Inflammatory macrophage treated with lipopolysaccharide for 1 hour (primary cell): ENCODE measurements at regions not wholly inside any gene's neighbourhood (a gene's known extent, or its start where the extent isn't known, plus 50 kb on each side); places are given as distances from the start of the nearest gene placed in this dataset.
"Not testable (repeated sequence)": the region's sequence is repeated elsewhere in the genome, so short reads cannot be mapped to it uniquely, and the experiment has no call there.

ENCODE experiments used
- DNase-seq, 2 donors: peaks; one replicate each; pipeline ENCODE4 v3.0.0-alpha.2; 2020 to 2022

DNA sequence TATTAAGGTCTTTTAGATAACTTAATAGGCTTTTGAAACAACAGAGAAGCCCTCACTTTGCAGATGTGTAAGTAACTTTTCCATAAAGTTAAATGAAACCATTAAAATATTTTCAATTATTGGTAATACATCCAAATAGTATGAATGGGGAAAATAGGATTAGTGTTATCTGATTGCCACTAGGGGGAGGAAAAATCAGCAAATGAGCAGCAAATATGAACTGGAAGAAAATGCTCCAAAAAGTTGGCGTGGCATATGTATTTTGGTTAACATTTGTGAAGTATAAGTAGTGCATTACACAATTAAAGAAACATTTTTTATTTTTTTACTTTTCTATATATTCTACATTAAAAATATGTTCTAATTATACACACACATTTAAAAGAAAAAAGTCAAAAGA lies 259.8 kb upstream of the ANO5 start:
- DNase-seq: no peak

DNA sequence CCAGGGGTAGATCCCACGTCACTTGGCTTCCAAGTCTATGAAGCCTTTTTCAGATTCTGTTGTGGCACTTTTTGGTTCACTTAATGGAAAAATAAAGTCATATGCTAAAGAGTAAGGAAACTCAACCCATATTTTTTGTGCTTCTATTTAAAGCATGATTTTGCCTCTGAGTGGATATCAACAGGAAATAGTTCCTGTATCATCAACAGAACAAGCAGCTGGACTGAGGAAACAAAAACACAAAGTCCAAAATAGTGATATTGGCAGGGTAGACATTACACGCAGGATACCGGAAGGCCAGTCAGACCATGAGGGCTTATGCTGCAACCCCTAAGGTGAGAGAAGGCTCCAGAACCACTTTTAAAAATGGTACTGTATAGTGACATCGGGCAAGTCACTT lies 248.3 kb upstream of the ANO5 start:
- DNase-seq: no peak

DNA sequence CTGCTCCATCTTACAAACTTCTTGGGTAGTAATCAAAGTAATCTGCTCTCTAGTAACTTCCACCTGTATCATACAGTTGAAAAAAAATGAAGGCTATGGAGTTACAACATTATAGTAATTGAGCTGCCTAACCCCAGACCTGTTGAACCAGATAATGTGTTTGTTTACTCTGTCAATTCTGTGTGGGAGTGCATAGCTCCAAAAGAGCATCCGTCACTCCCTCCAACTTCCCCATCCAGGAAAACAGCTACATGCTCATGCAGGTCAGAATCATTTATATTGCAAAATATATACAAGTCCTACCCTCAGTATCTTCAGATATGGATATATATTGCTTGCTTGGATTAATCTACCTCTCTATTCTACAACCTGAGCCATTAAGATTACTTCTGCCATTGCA lies 244.0 kb upstream of the ANO5 start:
- no peak for DNase-seq

DNA sequence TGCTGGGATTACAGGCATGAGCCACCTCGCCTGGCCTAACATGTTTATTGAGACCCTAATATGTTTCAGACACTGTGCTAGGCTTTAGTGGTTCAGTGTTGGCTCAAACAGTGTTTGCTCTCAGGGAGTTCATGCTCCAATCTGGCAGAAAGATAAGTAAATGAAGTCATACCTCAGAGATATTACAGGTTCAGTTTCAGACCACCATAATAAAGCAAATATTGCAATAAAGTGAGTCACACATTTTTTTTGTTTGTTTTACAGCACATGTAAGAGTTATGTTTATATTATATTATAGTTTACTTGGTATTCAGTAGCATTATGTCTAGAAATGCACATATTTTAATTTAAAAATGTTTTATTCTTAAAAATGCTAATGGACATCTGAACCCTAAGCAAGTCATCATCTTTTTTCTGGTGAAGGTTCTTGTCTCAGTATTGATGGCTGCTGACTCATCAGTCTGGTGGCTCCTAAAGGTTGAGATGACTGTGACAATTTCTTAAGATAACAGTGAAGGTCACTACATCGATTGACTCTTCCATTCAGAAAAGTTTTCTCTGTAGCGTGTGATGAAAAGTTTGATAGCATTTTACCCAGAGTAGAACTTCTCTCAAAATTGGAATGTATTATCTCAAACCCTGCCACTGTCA lies 243.0 kb upstream of the ANO5 start:
- DNase-seq: no peak

DNA sequence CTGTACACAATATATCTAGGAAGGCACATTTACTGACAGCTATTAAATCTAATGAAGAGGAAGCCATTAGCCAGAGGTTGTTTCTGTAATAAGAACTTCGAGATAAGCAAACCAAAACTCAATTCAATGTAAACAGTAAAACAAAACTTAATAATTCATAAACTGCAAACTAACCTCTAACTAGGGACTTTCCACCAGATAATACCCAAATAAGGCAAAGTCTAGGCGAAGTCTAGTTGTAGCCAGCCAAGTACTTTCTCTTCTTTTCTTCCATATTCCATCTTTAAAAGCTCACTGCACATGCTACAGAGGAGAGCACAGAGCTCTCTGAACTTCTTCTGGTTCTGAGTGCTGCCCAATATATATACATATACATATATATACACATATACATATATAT lies 229.9 kb upstream of the ANO5 start:
- DNase-seq: no peak

DNA sequence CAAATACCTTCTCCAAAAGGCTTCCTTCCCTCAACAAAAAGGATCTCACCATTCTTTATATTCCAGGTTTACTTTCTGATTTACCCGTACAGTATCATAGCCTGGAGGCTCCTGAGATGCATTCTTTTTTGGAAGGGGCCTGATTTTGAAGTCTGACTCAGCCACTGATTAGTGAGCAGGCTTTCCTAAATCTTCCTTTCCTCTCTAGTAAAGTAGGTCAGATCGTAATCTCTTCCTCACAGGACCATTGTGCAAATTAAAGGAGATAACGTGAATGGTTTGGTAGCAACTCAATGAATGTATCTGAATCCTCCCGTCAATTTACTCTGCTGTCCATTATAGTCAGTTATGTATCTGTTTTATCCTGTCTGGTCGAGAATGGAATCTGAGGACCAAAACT lies 227.7 kb upstream of the ANO5 start:
- no peak for DNase-seq

DNA sequence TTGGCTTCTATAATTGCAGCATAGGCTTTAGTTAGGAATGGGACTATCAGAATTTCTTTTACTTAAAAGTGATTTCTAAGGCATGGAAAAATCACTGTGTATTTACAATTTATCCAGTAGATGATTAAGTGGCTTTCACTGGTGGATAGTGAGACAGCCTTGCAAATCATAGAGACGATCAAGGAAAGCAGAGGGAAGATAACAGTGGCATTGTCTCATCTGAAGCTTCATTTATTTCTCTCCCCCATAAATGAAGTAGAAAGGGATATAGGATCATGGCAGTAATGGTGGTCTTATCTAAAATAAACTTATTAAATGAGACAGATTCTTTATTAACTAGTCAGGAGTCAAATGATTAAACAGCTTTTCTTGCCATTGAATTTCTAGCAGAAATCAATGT lies 224.2 kb upstream of the ANO5 start:
- DNase-seq: no peak

DNA sequence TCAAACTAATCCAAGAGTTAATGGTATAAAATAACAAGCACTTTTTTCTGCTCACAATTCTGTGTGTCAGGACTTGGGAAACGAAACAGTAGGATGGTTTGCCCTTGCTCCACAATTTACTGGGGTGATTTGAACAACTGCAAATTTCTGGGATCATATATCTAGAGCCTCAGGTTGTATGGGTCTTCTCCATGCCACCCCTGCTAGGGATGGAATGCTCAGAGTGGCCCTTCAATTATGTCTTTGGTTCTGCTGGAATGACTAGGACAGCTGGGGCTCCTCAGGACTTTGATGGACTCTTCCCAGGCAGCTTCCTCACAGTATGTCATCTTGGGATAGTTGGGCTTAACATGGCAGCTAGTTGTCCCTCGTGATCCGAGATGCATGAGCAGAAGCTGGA lies 223.0 kb upstream of the ANO5 start:
- no peak for DNase-seq

DNA sequence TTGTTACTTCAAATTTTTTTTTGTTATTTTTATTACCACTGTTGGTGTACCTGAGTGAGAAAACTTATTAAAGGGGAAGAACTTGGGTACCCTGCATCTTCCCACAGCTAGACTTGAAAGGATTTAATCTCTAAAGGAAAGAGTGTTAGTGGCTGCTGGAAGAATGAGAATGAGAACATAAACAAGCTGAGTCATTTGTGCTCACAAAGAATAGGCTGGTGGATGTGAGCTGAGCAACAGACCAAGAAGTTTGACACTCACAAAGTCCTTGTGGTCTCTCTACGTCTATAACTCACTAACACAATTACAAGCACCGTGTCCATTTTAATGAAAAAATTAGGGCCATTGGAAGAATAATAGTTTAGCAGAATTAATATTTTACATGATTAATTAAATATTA lies 217.6 kb upstream of the ANO5 start:
- DNase-seq: no peak

DNA sequence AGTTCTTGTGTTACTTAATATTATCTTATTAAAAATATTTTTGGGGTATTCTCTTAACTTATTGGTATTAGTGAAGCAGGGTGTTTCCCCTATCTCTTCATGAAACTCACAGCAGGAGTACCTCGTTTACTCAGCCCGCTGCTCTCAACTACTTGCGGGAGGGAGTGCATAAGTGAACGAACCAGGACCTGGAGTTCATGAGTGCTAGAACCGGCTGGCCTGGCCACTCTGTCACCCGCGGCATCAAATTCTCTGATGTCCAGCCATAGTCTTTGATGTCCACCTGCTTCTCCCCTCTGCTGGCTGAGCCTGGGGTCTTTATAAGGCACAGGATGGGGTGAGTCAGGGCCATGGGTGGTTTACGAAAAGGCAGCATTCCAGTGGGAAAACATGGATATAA lies 216.7 kb upstream of the ANO5 start:
- DNase-seq: no peak

DNA sequence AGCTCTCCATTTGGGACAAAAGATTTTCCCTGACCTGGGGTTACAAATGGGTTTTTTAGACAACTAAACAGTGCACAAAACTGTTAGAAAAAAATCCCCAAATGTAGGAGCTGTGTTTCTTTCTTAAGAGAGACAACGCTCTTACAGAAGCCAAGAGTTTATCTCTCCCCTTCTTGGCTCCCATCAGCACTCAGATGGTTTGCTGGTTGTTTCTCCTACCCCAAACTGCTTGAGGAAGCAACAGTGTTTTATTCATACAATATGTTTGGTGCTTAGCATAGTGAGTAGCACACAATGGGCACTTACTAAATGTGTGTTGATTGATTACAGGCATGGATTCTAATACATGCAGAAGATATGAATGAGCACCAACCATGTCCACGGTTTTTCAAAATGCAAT lies 209.5 kb upstream of the ANO5 start:
- DNase-seq: no peak

DNA sequence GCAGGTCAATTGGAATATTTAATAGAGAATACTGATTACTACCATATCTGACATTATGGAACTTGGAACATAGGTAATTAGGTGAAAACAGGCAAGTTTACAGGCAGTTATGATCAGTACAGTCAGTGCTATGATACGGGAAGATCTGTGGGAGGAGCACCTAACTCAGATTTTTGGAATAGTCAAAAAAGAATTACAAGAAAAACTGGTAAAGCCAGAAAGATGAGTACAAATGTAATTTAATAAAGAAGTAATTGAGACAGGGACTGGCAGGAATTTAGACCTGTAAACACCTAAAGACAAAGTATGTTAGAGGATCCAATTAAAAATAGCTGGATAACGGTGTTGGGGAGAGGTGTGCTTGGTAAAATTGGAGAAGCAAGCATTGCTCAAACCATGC lies 206.5 kb upstream of the ANO5 start:
- no peak for DNase-seq

DNA sequence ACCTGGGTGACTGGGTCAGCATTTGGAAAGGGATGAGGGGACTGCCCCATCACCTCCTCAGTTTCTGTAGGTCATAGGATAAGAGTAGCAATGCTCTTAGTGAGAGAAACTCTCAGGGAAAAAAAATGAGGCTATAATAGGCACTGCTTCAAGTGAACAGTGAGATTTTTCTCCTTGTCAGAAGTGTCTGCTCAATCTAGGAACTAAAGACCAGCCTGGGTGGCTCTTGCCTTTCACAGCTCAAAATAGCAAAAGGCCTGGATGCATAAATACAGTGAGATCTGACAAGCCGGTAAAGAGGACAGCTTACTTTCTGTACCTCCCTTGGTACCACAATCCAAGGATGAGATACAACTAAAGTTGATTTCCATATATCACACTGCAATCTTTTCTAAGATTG lies 205.6 kb upstream of the ANO5 start:
- no peak for DNase-seq

DNA sequence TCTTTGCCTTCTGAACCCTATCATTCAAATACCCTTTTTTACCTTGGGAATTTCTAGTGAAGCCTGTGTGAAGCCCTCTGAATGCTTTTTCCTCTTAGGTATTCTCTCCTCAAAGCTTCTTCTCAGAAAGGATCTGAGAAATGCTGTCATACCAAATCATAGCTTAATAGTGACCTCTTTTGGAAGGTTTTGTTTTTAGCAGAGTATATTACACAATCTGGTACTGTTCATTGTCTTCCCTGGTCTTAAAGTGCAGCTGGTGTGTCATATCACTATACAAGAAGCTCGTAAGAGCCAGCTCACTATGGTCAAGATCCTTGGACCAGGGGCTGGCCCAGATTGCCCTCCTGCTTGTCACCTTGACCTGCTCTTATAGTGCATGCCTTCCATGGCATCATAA lies 204.4 kb upstream of the ANO5 start:
- peak; percentile 14 to 18 for DNase-seq

DNA sequence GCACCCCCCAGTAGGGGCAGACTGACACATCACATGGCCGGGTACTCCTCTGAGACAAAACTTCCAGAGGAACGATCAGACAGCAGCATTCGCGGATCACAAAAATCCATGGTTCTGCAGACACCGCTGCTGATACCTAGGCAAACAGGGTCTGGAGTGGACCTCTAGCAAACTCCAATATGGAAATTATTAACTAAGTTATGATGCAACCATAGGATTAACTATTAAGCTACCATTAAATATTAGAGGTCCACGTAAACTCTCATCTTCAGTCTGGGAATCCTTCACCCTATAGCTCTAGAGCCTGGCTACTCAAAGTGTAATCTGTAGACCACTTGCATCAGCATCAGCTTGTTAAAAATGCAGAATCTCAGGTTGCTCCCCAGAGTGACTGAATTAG lies 191.1 kb upstream of the ANO5 start:
- not testable (repeated sequence) for DNase-seq

DNA sequence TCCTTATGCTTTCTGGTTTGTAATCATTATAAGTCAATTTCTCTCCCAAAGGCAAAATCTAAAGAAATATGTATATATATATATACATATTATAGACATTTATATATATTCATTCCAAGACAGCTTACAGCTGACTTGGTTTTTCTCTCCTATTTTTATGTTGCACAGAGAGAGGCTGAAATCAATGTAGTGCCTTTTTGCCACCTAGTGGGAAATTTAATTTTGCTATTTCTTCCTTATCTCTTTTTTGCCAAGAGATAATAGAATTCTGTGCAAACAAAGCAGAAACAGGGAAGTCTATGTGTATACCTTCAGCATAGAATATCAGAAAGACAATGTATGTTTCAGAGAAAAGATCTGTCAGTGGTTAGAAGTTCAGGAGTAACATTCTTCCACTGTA lies 186.0 kb upstream of the ANO5 start:
- DNase-seq: no peak

DNA sequence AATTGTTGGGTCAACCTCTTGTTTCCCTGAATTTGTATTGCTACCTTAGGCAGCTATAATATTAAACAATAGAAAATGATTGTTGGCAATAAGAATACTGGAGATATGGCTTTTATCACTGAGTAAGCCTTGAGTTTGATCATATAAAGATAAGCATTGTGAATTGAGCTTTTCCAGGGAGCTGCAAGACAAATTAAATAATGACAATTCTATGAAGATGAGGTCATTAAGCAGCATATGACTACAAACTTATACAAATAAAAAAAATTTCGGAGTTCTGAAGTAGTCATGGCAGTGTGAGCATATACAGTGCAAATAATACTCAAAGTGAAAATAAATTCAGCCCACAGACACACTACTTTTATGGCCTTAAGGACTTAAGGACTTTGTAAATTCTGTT lies 161.1 kb upstream of the ANO5 start:
- no peak for DNase-seq

DNA sequence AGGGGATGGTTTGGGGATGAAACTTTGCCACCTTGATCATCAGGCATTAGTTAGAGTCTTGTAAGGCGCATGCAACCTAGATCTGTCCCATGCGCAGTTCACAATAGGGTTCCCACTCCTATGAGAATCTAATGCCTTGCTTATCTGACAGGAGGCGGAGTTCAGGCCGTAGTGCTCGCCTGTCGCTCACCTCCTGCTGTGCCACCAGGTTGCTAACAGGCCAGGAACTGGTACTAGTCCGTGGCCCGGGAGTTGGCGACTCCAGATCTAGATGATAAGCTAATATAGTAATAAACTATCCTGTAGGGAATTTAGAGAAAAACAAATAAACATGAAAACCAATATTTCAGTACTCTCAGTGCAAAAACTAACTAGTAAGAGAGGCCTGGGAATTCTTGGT lies 155.4 kb upstream of the ANO5 start:
- DNase-seq: no peak

DNA sequence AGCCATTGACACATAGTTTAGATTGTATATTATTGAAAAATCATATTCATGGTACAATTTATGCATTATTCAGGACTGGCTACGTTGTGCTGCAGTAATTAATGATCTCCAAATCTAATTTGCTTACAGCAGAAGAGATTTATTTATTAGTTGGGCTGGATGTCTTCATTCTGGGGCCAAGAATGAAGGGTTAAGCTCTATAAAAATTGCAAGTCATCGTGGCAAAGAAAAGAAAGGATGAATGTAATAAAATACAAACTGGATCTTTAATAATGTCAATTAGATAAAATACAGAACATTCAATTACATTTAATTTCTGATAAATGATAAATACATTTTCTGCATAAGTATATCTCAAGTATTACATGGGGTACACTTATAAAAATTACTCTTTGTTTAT lies 151.8 kb upstream of the ANO5 start:
- no peak for DNase-seq

DNA sequence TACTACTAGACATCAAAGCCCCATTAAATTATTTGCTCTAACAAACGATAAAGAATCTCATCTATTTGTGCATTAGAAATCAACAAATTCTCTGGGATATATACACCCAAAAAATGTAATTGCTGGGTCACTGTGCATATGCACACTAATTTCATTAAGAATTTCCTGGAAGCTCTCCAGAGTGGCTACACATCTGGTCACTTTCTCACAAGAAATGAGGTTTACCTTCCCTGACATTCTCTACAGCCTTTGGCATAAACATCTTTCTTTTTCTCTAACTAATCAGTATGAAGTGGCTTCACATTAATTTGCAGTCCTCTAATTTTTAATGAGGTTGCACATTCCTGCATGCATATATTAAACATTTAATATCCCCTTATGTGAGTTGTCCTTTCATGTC lies 150.8 kb upstream of the ANO5 start:
- DNase-seq: no peak

DNA sequence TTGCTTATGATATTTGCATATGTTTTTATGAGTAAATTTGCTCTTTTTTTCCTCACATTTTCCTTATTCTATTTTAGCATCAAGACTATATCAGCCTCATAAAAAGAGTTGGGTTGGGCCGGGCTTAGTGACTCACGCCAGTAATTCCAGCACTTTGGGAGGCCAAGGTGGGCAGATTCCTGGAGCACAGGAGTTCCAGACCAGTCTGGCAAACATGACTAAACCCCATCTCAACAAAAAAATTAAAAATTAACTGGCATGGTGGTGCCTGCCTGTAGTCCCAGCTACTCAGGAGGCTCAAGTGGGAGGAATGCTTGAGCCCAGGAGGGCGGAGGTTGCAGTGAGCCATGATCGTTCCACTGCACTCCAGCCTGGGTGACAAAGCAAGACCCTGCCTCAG lies 148.8 kb upstream of the ANO5 start:
- DNase-seq: no peak

DNA sequence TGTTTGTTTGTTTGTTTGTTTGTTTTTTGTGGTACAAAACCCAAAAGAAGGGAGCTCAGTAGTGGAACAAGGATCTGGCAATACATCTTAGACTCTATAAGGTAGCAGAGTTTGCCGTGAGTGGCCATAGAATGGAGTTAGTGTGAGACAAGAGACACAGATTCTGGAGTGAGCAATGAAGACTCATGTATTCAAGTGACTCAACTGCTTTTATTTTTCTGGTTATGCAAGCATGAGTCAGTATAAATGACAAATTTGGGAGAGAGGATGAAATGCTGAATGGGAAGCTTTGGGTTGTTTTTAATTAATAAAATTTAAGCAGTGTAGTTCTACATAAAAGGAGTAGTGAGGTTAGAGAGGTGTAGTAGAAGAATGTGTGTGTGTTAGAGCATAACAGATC lies 143.6 kb upstream of the ANO5 start:
- DNase-seq: no peak

DNA sequence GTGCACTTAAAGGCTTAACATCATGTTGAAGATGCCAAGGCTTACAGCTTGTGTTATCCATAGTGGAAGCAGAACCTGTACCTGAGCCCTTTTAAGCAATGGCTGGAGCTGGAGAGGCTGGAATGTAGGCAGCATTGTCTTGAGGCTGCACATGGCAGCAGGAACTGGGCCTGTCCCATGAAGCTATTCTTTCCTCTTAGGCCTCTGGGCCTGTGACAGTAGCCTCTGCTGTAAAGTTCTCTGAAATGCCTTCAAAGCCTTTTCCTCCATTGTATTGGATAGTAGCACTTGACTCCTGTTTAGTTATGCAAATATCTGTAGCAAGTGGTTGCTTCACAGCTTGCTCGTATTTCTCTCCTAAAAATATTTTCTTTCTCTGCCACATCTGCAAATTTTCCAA lies 127.4 kb upstream of the ANO5 start:
- DNase-seq: no peak

DNA sequence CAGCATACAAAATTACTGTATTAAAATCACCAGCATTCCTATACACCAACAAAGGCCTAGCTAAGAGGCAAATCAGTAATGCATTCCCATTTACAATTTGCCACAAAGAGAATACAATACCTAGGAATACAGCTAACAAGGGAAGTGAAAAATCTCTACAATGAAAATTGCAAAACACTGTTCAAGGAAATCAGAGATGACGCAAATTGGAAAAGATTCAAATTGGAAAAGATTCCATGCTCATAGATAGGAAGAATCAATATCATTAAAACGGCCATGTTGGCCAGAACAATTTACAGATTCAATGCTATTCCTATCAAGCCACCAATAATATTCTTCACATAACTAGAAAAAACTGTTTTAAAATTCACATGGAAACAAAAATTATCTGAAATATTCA lies 123.0 kb upstream of the ANO5 start:
- no peak for DNase-seq

DNA sequence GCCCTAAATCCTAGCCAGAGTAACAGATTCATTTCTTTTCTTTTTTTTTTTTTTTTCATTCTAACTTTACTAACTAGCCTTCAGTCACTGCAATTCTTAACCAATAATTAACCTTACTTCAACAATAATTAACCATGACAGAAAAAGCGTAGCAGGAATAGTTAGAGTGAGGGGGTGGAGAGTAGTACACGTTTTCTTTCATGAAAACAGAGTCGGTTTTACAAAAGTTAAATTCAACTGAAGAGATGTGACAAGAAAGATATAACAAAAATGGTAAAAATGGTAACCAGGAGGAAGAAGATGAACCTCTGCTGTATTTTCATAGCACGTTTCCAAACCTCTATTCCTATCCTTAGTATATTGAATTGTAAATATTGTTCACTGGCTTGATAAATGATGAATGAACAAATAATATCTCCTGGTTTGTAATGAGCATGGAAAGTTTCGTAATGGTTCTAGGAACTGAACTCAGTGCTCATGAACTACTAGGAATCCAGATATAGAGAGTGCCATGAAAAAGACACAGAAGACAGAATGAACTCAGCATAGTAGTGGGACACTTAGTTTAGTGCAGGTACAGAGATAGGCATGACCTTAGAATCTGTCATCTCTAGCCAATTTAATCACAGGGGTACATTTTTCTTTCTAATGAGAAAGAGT lies 116.5 kb upstream of the ANO5 start:
- no peak for DNase-seq
